ENCODE measurements at regions not wholly inside any gene's neighbourhood (a gene's known extent, or its start where the extent isn't known, plus 50 kb on each side); places are given as distances from the start of the nearest gene placed in this dataset.

DNA sequence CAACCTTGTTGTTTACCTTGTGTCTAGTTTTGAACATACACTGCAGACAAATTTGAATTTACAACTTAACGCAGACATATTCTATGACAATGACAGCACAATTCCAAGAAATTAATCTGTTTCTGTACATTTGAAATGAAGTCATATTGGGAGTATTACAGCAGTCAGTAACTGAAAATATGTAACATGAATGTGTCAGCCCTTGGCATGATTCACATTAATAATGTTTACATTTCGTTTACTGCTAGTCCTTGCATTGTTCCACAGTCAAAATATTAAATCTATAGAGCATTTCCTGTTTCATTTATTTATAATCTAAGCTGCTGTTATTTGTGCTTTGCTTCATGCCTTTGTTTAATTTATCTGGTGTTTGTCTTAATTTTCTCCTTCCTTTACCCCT is 80.4 kb downstream of the NOC3L start:
- TF ChIP-seq, protein P1, sequence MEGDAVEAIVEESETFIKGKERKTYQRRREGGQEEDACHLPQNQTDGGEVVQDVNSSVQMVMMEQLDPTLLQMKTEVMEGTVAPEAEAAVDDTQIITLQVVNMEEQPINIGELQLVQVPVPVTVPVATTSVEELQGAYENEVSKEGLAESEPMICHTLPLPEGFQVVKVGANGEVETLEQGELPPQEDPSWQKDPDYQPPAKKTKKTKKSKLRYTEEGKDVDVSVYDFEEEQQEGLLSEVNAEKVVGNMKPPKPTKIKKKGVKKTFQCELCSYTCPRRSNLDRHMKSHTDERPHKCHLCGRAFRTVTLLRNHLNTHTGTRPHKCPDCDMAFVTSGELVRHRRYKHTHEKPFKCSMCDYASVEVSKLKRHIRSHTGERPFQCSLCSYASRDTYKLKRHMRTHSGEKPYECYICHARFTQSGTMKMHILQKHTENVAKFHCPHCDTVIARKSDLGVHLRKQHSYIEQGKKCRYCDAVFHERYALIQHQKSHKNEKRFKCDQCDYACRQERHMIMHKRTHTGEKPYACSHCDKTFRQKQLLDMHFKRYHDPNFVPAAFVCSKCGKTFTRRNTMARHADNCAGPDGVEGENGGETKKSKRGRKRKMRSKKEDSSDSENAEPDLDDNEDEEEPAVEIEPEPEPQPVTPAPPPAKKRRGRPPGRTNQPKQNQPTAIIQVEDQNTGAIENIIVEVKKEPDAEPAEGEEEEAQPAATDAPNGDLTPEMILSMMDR (IDR thresholded peaks at IDR 0.05; ENCODE audit: control insufficient read depth, extremely low read depth, insufficient read depth) = no peak
- DNase-seq (ENCODE audit: low read depth) = no peak
- no peak overlapping the region for H3K4me3 ChIP-seq (ENCODE audit: low read depth, low read length)
